Liver (tissue), 7 donors: ENCODE measurements at regions not wholly inside any gene's neighbourhood (a gene's known extent, or its start where the extent isn't known, plus 50 kb on each side); places are given as distances from the start of the nearest gene placed in this dataset.

ENCODE experiments used
- DNase-seq: peaks from one replicate; pipeline ENCODE4 v3.0.0-alpha.2; 2017; ENCODE audit warnings: low spot score
- H3K27ac ChIP-seq, 2 donors: one replicate each; pipeline ENCODE4 v1.7.0; 2013; ENCODE audit warnings: inconsistent platforms in 2 of 2, low read length in 2 of 2, control low read depth in 1 of 2, low read depth in 1 of 2, mild to moderate bottlenecking in 1 of 2
- H3K27me3 ChIP-seq, 4 donors: one replicate each; pipeline versions ENCODE4 v1.6.1 to v1.7.0; 2013; ENCODE audit warnings: low read length in 3 of 4, inconsistent platforms in 1 of 4, mild to moderate bottlenecking in 1 of 4, moderate library complexity in 1 of 4; ENCODE audit not compliant: control insufficient read depth in 4 of 4, insufficient read depth in 4 of 4
- H3K36me3 ChIP-seq, 4 donors: one replicate each; pipeline versions ENCODE4 v1.6.1 to v1.7.0; 2013; ENCODE audit warnings: low read length in 3 of 4, mild to moderate bottlenecking in 3 of 4, low read depth in 1 of 4, moderate library complexity in 1 of 4; ENCODE audit not compliant: control insufficient read depth in 4 of 4, insufficient read depth in 3 of 4
- H3K4me1 ChIP-seq, 4 donors: one replicate each; pipeline versions ENCODE4 v1.6.1 to v1.7.0; 2013; ENCODE audit warnings: low read length in 3 of 4, mild to moderate bottlenecking in 3 of 4, moderate library complexity in 1 of 4; ENCODE audit not compliant: control insufficient read depth in 4 of 4, insufficient read depth in 4 of 4
- H3K4me3 ChIP-seq, 3 donors: one replicate each; pipeline versions ENCODE4 v1.6.1 to v1.7.0; 2013; ENCODE audit warnings: low read length in 3 of 3, control low read depth in 1 of 3, low read depth in 1 of 3, mild to moderate bottlenecking in 1 of 3
- H3K9ac ChIP-seq, 2 donors: one replicate each; pipeline ENCODE4 v1.7.0; 2013; ENCODE audit warnings: low read length in 2 of 2, mild to moderate bottlenecking in 2 of 2, moderate library complexity in 2 of 2, control low read depth in 1 of 2, low read depth in 1 of 2
- H3K9me3 ChIP-seq, 4 donors: one replicate each; pipeline versions ENCODE4 v1.6.1 to v1.7.0; 2013; ENCODE audit warnings: low read length in 3 of 4; ENCODE audit not compliant: control insufficient read depth in 4 of 4
- ATF3 ChIP-seq: IDR thresholded peaks from 2 replicates; pipeline ENCODE4 v1.6.1; 2016; ENCODE audit warnings: antibody characterized with exemption
- FOXA1 ChIP-seq: IDR thresholded peaks from 2 replicates; pipeline ENCODE4 v1.6.1; 2016; ENCODE audit warnings: antibody characterized with exemption
- FOXA2 ChIP-seq: IDR thresholded peaks from 2 replicates; pipeline ENCODE4 v1.6.1; 2016; ENCODE audit warnings: antibody characterized with exemption
- GABPA ChIP-seq, 2 donors: IDR thresholded peaks in 1 of 2; conservative IDR thresholded peaks in 1 of 2; 2 replicates each; pipeline ENCODE4 v1.6.1; 2016; ENCODE audit warnings: antibody characterized with exemption in 2 of 2, mild to moderate bottlenecking in 1 of 2, moderate library complexity in 1 of 2
- HNF4A ChIP-seq, 2 donors: conservative IDR thresholded peaks; 2 replicates each; pipeline ENCODE4 v1.6.1; 2016; ENCODE audit warnings: antibody characterized with exemption in 2 of 2, mild to moderate bottlenecking in 2 of 2
- JUND ChIP-seq, 2 donors: IDR thresholded peaks; 2 replicates each; pipeline ENCODE4 v1.6.1; 2016; ENCODE audit warnings: antibody characterized with exemption in 2 of 2
- MAX ChIP-seq: IDR thresholded peaks from 2 replicates; pipeline ENCODE4 v1.6.1; 2016; ENCODE audit warnings: antibody characterized with exemption
- NR2F2 ChIP-seq: IDR thresholded peaks from 2 replicates; pipeline ENCODE4 v1.6.1; 2016; ENCODE audit warnings: antibody characterized with exemption
- RAD21 ChIP-seq, 2 donors: IDR thresholded peaks; 2 replicates each; pipeline ENCODE4 v1.6.1; 2016; ENCODE audit warnings: antibody characterized with exemption in 2 of 2, mild to moderate bottlenecking in 2 of 2
- REST ChIP-seq: IDR thresholded peaks from 2 replicates; pipeline ENCODE4 v1.6.1; 2016; ENCODE audit warnings: antibody characterized with exemption, mild to moderate bottlenecking
- RXRA ChIP-seq, 2 donors: IDR thresholded peaks; 2 replicates each; pipeline ENCODE4 v1.6.1; 2017 to 2018; ENCODE audit warnings: antibody characterized with exemption in 2 of 2, mild to moderate bottlenecking in 1 of 2
- SP1 ChIP-seq: IDR thresholded peaks from 2 replicates; pipeline ENCODE4 v1.6.1; 2018; ENCODE audit warnings: antibody characterized with exemption, mild to moderate bottlenecking
- TAF1 ChIP-seq: conservative IDR thresholded peaks from 2 replicates; pipeline ENCODE4 v1.6.1; 2016; ENCODE audit warnings: antibody characterized with exemption, mild to moderate bottlenecking
- YY1 ChIP-seq: IDR thresholded peaks from 2 replicates; pipeline ENCODE4 v1.6.1; 2016; ENCODE audit warnings: antibody characterized with exemption, mild to moderate bottlenecking
- ZBTB33 ChIP-seq: IDR thresholded peaks from 2 replicates; pipeline ENCODE4 v1.6.1; 2016; ENCODE audit warnings: antibody characterized with exemption
- WGBS: extraction: QIAGEN DNeasy Blood & Tissue Kit; methylation state at CpG from one replicate; pipeline ENCODE4 v1.1.7; 2013; 5-methylcytosine and 5-hydroxymethylcytosine counted together
- donor health status: healthy.
- donor health status: healthy.
- donor health status: healthy.
- donor health status: healthy.

GRCh38 chr2:192584976-192585375 is 390.2 kb upstream of the TMEFF2 start:
- 87% methylated on average over 1 of the region's 1 CpG for WGBS
- Histone ChIP-seq H3K9me3 (no peaks in the 10 kb centered on the region), H3K4me1 (peaks cover 0 to 4% (median 3%) of the 10 kb centered on the region in 4 donors), H3K27me3 (no peaks in the 10 kb centered on the region), H3K36me3 (no peaks in the 10 kb centered on the region), H3K9ac (no peak overlapping the region), H3K4me3 (no peak overlapping the region), H3K27ac (no peak overlapping the region)
- no peak for DNase-seq
- TF ChIP-seq NR2F2, result no peak
- TF ChIP-seq MAX, result no peak
- no peak for TF ChIP-seq SP1
- TF ChIP-seq HNF4A (conservative IDR thresholded peaks at IDR 0.05), result no peak
- TF ChIP-seq FOXA1, result no peak
- TF ChIP-seq RXRA (IDR thresholded peaks at IDR 0.05), result no peak
- TF ChIP-seq REST, result no peak
- TF ChIP-seq ATF3, result no peak
- TF ChIP-seq ZBTB33, result no peak
- TF ChIP-seq TAF1, result no peak
- no peak for TF ChIP-seq GABPA (IDR thresholded peaks at IDR 0.05 in 1 of 2, conservative IDR thresholded peaks at IDR 0.05 in 1 of 2)
- no peak for TF ChIP-seq FOXA2

- no peaks in the 10 kb centered on the region for H3K27me3 ChIP-seq
- TF ChIP-seq MAX (no peak), ZBTB33 (no peak), JUND (IDR thresholded peaks at IDR 0.05) (no peak), FOXA1 (no peak), YY1 (no peak), RAD21 (IDR thresholded peaks at IDR 0.05) (no peak), SP1 (no peak), HNF4A (conservative IDR thresholded peaks at IDR 0.05) (no peak), GABPA (IDR thresholded peaks at IDR 0.05 in 1 of 2, conservative IDR thresholded peaks at IDR 0.05 in 1 of 2) (no peak), REST (no peak), ATF3 (no peak), FOXA2 (no peak)
- no peaks in the 10 kb centered on the region for H3K9me3 ChIP-seq
- H3K9ac ChIP-seq, result no peak overlapping the region
- 53% methylated on average over 2 of the region's 2 CpGs for WGBS
- H3K36me3 ChIP-seq, result no peaks in the 10 kb centered on the region
- H3K4me3 ChIP-seq, result no peak overlapping the region
- no peak overlapping the region for H3K27ac ChIP-seq
- no peak for DNase-seq
- peaks cover 0 to 14% (median 11%) of the 10 kb centered on the region in 4 donors for H3K4me1 ChIP-seq
Measured at GRCh38 chr2:192579965-192580700, 385.4 kb upstream of the TMEFF2 start.
